GM18505 (cell line): ENCODE measurements at regions not wholly inside any gene's neighbourhood (a gene's known extent, or its start where the extent isn't known, plus 50 kb on each side); places are given as distances from the start of the nearest gene placed in this dataset.

Experiments
- ATAC-seq: cut with Tn5 transposase; IDR thresholded peaks from one replicate; pipeline ENCODE4 v1.9.1; 2021; ENCODE audit not compliant: unreplicated experiment
- POLR2A ChIP-seq: IDR thresholded peaks from 4 replicates; pipeline ENCODE4 v1.6.1; 2011; ENCODE audit warnings: borderline replicate concordance; ENCODE audit not compliant: insufficient read depth, insufficient read length; ENCODE audit errors: extremely low read depth

DNA sequence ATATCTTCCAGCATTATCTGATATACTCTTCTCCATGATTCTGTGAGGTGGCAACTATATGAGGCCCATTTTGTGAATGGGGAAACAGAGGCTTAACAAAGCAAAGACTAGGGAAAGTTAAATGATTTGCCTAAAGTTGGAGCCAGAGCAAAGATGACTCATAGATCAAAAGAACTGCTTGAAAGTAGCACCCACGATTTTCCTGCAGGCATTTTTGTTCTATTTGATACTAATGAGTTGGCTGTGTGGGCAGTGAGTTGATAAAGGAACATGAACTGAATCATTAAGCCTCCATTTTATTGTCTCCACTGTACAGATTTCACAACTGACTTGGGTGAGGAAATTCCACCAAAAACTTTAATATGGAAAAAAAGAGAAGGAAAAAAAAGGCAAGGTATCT, 138.9 kb upstream of the IGFBP7 start:
- no peak for ATAC-seq
- TF ChIP-seq POLR2A, result no peak

DNA sequence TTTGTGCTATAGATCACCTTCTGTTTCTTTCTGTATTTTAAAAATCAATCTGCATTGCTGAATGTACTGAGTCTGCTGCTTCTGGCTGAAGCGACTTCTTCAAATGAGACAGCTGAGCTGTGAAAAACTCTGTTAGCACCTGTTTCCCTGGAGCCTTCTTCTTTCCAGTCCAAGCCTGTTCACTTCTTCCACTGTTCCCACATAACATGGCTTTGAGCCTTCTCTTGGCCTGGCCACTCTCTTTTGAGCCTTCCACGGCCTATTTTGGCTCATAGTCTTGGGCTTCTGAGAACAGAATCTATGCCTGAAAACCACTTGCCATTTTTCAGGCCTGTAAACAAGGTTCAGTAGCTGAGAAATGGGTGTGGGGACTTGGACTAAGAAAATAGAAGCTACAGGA, 132.9 kb upstream of the IGFBP7 start:
- ATAC-seq, result no peak
- no peak for TF ChIP-seq POLR2A

DNA sequence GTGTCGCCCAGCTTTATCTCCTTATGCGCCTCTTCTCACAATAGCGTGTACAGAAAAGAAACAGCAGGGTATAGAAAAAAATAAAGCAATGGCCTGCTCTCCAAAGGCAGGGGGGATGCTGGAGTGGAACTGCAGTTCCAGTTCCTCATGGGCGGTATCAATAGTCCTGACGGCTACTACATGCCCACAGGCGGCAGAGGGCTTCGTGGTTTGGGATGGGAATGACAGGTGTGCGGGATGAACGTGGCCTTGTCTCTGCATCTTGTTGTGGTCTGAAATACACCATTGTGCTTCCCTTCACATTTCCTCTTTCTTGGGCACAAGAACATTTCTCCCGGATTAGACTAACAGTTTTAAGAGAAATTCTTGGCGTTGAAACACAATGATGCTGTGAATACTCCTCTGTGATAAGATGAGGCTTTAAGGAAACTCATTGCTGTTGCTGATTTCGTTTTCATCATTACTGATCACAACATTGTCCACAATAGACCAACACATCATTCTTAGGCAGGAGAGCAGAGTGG, 124.1 kb upstream of the IGFBP7 start:
- no peak for ATAC-seq
- no peak for TF ChIP-seq POLR2A

DNA sequence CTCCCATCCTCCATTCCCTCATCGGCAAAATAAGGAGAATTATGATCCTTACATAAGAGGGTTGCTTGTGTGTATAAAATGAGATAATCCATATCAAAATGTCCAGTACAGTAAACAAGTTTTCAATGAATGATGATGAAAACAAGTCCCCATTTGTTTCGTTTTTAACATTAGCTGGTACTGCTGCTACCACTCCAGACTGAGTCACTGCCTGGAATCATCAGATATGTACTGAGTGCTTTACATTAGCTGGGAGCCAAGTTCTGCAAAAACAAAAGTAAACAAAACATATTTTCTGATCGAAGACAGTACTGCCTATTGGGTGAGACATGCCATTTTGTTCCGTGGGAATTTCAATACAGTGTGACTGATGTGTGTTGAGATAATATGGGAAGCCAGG, 123.2 kb upstream of the IGFBP7 start:
- no peak for TF ChIP-seq POLR2A
- ATAC-seq, result no peak

DNA sequence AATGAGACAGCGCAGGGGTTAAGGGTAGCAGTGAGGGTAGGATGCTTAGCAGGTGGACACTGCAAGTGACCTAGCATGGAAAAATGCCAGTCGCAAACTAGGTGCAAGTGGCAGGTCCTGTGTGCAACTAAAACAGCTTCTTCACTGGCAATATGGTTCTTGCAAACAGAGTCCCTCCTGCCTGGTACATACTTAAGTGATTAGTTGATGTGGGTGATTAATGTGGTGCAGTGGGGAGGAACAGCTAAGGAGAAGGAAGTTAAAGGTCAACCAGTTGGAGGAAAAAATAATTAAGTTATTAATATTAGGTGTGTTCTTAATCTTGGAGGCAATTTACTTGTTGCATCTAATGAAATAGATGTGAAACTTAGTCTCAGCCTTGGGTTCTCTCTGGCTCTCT, 121.6 kb upstream of the IGFBP7 start:
- no peak for ATAC-seq
- no peak for TF ChIP-seq POLR2A

DNA sequence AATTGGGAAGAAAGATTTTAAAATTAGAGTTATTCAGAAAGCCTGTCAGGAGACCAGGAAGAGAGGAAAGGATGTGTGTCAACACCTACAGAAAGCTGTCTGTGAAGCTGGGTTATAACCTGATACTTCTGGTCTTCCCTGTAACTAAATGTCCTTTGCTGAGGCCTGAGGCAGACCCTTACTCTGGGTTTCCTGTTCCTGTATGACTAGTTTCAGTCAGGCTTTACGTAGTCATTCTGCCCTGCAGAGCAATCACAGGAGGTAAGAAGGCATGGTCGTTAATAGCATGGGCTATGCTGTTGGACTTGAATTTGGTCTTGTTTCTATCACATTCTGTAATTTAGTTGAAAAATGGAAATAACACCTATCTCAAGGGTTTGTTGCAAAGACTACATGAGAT, 110.5 kb upstream of the IGFBP7 start:
- no peak for TF ChIP-seq POLR2A
- ATAC-seq, result no peak

DNA sequence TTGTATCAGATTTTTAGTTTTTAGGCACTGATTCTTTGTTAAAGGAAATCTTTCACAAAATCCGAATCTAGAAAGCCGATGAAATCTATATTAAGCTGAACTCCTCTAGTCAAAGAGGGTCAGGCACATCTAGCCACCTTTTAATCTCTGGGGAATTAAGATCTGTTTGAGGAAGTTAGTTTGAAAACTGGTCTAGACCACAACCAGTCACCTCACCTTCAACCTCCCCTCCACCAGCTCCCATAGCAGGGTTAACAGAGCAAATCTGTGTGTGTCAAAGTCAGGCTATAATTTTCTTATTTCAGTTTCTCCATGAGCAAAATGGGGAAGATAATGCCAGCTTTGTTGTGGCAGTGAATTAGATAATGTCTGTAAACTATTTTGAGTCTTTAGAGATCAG, 110.0 kb upstream of the IGFBP7 start:
- no peak for TF ChIP-seq POLR2A

DNA sequence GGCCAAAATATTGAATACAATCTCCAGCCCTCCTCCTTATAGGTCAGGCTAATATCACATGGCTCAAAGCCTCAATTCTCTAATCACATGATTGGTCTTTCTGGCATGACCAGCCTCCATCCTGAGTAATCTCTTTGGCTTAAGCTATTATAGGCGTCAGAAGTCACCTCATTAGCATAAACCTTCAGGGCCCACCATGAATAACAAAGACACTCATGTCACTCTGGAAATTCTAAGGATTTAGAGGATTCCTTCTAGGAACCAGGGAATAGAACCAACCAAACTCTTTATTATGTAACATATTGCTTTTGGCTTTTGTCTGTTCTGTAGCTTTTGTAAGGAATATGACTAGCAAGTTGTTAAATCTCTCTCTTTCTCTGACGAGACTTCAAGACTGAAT, 109.2 kb upstream of the IGFBP7 start:
- no peak for TF ChIP-seq POLR2A
- ATAC-seq, result no peak

More for the DNA sequence above, 110.0 kb upstream of the IGFBP7 start:
- no peak for ATAC-seq

DNA sequence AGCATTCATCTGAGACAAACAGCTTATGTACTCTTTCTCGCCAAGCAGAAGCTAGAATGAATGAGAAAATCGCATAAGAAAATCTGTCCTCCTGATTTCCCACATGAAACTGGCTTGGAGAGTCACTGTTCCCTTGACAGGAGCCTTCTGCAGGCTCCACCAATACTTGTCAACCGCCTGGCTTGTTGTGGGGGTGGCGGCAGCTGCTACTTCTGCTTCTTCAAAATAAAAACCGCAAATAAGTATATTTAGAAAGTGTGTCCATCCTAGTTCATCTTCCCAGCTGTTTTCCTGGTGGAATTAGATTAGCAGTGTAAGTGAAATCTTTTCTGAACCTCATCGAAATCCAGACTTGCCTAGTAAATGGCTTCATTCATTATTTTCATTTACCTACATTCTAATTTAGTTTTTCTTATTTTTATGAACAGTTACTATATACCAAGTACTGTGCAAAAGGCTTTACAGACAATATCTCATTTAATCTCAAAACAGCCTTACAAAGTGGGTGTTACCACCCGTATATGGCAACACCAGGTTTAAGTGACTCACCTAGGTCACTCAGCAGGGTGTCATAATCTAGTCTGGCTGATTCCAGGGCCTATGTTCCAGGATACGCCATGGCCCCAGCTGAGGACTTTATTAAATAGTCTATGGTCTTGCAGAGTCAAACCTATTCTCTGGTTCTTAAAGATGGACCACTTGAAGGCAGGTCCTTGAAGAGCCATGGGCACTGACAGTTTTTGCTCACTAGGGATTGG, 104.6 kb upstream of the IGFBP7 start:
- TF ChIP-seq POLR2A, result no peak
- no peak for ATAC-seq

DNA sequence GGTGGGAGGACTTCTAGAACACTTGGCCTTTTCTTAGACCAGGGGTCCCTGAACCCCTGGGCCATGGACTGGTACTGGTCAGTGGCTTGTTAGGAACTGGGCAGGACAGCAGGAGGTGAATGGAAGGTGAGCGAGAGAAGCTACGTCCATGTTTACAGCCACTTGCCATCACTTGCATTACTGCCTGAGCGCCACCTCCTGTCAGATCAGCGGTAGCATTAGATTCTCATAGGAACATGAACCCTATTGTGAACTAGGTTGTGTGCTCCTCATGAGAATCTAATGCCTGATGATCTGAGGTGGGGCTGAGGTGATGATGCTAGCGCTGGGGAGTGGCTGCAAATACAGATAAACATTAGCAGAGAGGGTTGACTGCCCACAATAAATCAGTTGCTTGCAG, 100.9 kb upstream of the IGFBP7 start:
- no peak for TF ChIP-seq POLR2A
- ATAC-seq, result no peak

DNA sequence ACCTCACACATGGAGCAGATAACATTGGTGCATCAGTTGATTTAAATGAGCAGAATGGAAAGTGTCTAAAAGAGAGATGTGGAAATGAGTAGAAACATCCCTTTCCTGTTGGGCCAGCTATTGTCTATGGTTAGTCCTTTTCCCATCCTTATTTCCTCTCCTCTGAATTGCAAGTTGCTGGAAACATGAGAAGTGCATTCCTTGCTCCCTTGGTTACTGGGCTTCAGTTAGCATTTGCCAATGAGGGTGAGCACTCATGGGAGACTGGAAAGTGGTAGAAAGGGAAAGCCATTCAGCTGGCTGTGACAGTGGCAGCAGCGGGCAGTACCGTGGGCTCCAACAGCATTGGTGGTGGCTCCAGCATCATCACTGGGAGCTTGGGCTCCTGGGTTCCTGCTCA, 96.0 kb upstream of the IGFBP7 start:
- TF ChIP-seq POLR2A, result no peak
- no peak for ATAC-seq

DNA sequence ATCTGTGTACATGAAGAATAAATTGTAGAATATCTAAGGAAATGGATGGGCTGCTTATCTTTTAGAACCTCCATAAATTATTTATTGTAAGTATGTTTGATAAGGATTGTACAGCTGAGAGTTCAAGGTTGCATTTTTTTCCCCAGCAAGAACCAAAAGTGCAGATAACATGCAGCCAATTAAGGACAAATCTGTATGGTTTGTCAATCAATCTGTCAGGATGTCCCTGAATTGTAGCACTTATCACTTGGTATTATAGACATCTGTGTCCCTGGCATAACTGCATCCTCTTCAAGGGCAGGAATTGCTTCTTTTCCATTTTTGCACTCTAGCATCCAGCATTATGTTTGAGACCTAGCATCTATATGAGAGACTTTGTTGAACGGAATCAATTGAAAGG, 95.4 kb upstream of the IGFBP7 start:
- no peak for TF ChIP-seq POLR2A
- ATAC-seq, result no peak

DNA sequence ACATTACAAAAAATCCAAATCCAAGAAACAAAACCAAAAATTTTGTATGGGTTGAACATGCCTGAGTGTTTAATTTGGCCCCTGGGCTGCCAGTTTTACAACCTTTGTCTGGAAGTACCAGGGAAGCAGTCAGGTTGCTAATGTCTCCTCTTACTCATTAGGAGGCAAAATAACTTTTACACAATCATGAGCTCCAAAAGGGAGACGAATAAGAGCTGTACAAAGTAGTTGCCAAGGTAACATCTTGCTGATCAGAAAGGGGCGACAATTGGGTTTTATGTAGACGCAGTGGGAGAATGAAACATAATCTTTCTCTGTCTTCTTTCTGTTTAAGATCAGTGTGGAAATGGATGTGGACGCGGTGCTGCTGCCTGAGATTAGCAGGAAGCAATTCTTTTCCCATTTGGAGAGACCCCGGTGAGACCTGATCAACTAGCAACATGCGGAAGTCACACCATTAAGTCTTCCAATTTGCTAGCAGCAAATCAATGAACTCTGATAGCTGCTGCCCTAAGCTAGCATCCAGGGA, 90.7 kb upstream of the IGFBP7 start:
- ATAC-seq, result no peak
- no peak for TF ChIP-seq POLR2A

DNA sequence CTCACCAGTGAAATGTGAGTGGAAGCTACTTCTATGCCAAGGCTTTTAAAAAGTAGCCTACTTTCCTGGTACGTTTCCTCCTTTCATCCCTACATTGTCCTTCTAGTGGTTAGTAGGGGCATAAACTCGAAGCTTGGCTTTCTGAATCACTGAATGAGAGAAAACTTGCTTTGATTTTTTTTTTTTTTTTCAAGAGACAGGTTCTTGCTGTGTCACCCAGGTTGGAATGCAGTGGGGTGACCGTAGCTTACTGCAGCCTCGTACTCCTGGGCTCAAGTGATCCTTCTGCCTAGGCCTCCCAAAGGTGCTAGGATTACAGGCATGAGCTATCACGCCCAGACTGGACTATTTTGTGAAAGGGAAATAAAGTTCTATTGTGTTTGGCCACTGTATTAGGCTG, 89.1 kb upstream of the IGFBP7 start:
- no peak for TF ChIP-seq POLR2A
- ATAC-seq, result no peak
